Right atrium auricular region (tissue), 2 donors: ENCODE measurements at regions not wholly inside any gene's neighbourhood (a gene's known extent, or its start where the extent isn't known, plus 50 kb on each side); places are given as distances from the start of the nearest gene placed in this dataset.
"Not testable (repeated sequence)": the region's sequence is repeated elsewhere in the genome, so short reads cannot be mapped to it uniquely, and the experiment has no call there.

Experiments
- DNase-seq: peaks from one replicate; pipeline ENCODE4 v3.0.0-alpha.2; 2019; ENCODE audit warnings: low spot score
- H3K27ac ChIP-seq, 2 donors: fragments of 200-600 bp; sonication (generic); 1 replicate in 1 of 2; 2 replicates in 1 of 2; pipeline ENCODE4 v1.5.1; 2016 to 2019
- H3K27me3 ChIP-seq, 2 donors: fragments of 200-600 bp; sonication (generic); one replicate each; pipeline versions ENCODE4 v1.5.1 to v1.6.0; 2017 to 2019
- H3K36me3 ChIP-seq: fragments of 200-600 bp; sonication (generic); one replicate; pipeline ENCODE4 v1.5.1; 2016
- H3K4me1 ChIP-seq, 2 donors: fragments of 200-600 bp; sonication (generic); one replicate each; pipeline versions ENCODE4 v1.5.1 to v1.6.0; 2017 to 2019
- H3K4me3 ChIP-seq, 2 donors: fragments of 200-600 bp; sonication (generic); 1 replicate in 1 of 2; 2 replicates in 1 of 2; pipeline ENCODE4 v1.5.1; 2017 to 2019; ENCODE audit warnings: mild to moderate bottlenecking in 1 of 2, moderate library complexity in 1 of 2
- H3K9me3 ChIP-seq, 2 donors: fragments of 200-600 bp; sonication (generic); one replicate each; pipeline ENCODE4 v1.5.1; 2019
- CTCF ChIP-seq, 2 donors: fragments of 200-600 bp; sonication (generic); IDR thresholded peaks; one replicate each; pipeline ENCODE4 v1.5.1; 2019; ENCODE audit warnings: antibody characterized with exemption in 2 of 2

DNA sequence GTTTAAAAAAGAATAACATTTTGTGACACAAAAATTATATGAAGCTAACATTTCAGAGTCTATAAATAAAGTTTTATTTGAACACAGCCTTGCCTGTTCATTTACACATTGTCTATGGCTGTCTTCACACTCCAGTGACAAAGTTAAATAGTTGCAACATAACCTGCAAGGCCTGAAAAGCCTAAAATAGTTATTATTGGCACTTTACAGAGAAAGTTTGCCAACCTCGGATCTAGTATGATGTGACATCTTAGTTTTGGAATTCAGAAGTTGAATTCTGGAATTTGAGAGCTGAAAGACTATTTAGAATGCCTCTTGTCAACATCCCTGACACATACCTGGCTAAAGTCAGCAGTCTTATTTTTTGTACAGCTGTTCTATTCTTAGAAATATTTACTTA lies 68.3 kb downstream of the DYRK2 start:
- Histone ChIP-seq H3K27ac (peak overlapping the region; percentile 23 to 86), H3K27me3 (no peaks in the 10 kb centered on the region)
- TF ChIP-seq CTCF (IDR thresholded peaks at IDR 0.05) = no peak

GRCh38 chr12:67719303-67719702 lies 70.8 kb downstream of the DYRK2 start:
- DNase-seq = not testable (repeated sequence)
- H3K27ac ChIP-seq = peak overlapping the region; percentile 70 to 90

More for the DNA sequence above, 68.3 kb downstream of the DYRK2 start:
- no peak for DNase-seq
- H3K9me3 ChIP-seq = no peaks in the 10 kb centered on the region
- H3K4me1 ChIP-seq = peaks cover 0 to 27% of the 10 kb centered on the region in 2 donors
- H3K4me3 ChIP-seq = no peak overlapping the region
- H3K36me3 ChIP-seq = no peaks in the 10 kb centered on the region

GRCh38 chr12:67720351-67720856 lies 71.9 kb downstream of the DYRK2 start:
- Histone ChIP-seq H3K36me3 (no peaks in the 10 kb centered on the region), H3K4me3 (no peak overlapping the region), H3K9me3 (no peaks in the 10 kb centered on the region), H3K27ac (peak overlapping the region; percentile 70 to 90), H3K27me3 (no peaks in the 10 kb centered on the region), H3K4me1 (peaks cover 0 to 25% of the 10 kb centered on the region in 2 donors)
- DNase-seq = peak; percentile 65
- TF ChIP-seq CTCF (IDR thresholded peaks at IDR 0.05) = no peak

More at GRCh38 chr12:67719303-67719702, 70.8 kb downstream of the DYRK2 start:
- not testable (repeated sequence) for H3K9me3 ChIP-seq, H3K4me3 ChIP-seq, H3K27me3 ChIP-seq, H3K36me3 ChIP-seq
- H3K4me1 ChIP-seq = peaks cover 0 to 28% of the 10 kb centered on the region in 2 donors

DNA sequence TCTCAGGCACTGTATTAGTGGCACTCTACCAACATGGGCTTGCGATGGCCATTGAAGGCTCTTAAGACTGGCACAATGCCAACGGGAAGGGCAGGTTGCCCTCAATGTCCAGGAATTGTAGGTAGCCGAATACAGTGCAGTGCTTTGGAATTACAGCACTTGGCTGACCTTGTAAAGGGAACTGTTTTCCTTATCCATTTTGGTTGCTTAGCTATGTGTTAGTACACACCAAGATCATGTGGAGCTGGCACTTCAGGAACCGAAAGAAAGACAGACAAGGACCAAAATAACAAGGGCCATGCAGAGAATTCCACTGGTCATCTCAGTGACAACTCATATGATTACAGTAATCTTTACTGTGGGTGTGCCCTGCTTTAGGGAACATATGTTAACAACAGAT lies 72.7 kb downstream of the DYRK2 start:
- DNase-seq = no peak
- Histone ChIP-seq H3K36me3 (no peaks in the 10 kb centered on the region), H3K4me1 (peaks cover 0 to 25% of the 10 kb centered on the region in 2 donors), H3K27me3 (no peaks in the 10 kb centered on the region), H3K9me3 (no peaks in the 10 kb centered on the region), H3K27ac (peak overlapping the region; percentile 70 to 90), H3K4me3 (no peak overlapping the region)
- no peak for TF ChIP-seq CTCF (IDR thresholded peaks at IDR 0.05)

DNA sequence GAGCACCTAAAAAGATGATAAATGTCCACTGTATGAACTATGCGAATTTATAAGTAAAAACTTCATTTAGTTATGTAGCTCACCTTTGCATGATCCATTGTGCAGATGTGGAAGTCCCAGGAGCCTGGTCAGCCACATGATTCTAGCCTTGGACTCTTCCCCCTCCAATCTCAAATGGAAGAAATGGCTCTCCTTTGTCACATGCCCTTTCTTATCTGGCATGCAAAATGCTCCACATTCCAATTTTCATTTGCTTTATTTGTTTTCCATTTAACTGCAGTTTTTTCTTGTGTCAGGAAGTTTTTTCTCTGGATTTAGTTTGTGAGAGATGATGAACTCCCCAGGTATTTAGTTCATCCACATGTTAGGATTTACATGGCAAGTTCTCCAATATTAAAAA lies 73.8 kb downstream of the DYRK2 start:
- peaks cover 0 to 25% of the 10 kb centered on the region in 2 donors for H3K4me1 ChIP-seq

DNA sequence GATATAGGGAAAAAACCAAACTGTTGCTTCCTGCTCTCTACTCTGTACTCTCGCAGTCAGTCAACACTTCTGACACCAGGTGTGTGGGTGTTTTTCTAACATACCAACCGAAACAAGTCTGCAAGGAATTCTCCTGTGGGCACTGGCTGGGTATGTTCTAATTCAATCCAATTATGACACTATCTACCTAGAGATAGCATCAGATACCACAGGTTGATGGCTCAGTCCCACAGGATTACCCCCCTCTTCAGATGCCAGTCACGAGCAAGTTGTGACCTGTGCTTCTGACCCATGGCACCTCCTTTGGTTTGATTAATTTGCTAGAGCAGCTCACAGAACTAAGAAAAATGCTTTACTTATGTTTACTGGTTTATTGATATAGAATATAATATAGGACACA lies 78.3 kb downstream of the DYRK2 start:
- no peak for DNase-seq
- no peaks in the 10 kb centered on the region for H3K9me3 ChIP-seq
- no peaks in the 10 kb centered on the region for H3K36me3 ChIP-seq
- H3K27me3 ChIP-seq = no peaks in the 10 kb centered on the region
- no peak overlapping the region for H3K4me3 ChIP-seq
- TF ChIP-seq CTCF (IDR thresholded peaks at IDR 0.05) = no peak
- peaks cover 0 to 8% of the 10 kb centered on the region in 2 donors for H3K4me1 ChIP-seq
- no peak overlapping the region for H3K27ac ChIP-seq

More for the DNA sequence above, 73.8 kb downstream of the DYRK2 start:
- Histone ChIP-seq H3K4me3 (no peak overlapping the region), H3K9me3 (no peaks in the 10 kb centered on the region), H3K27ac (peak overlapping the region in 1 of 2 donors; percentile 90), H3K36me3 (no peaks in the 10 kb centered on the region), H3K27me3 (no peaks in the 10 kb centered on the region)
- TF ChIP-seq CTCF (IDR thresholded peaks at IDR 0.05) = no peak
- no peak for DNase-seq
